Stimulated activated CD4-positive, alpha-beta T cell treated with anti-CD3 and anti-CD28 coated beads, Interleukin-1b, Interleukin-23, amount 100 ng/mL, for 1 hour (primary cell): ENCODE measurements at regions not wholly inside any gene's neighbourhood (a gene's known extent, or its start where the extent isn't known, plus 50 kb on each side); places are given as distances from the start of the nearest gene placed in this dataset.
"Not testable (repeated sequence)": the region's sequence is repeated elsewhere in the genome, so short reads cannot be mapped to it uniquely, and the experiment has no call there.

Experiments
- DNase-seq, 2 donors: peaks; one replicate each; pipeline ENCODE4 v3.0.0-alpha.2; 2020; ENCODE audit warnings: low read depth in 2 of 2

- DNase-seq, result no peak
These were observed 50.7 kb upstream of the SYNDIG1 start for GRCh38 chr20:24418731-24419130.

GRCh38 chr20:24417485-24417884 lies 51.9 kb upstream of the SYNDIG1 start:
- no peak for DNase-seq

- not testable (repeated sequence) for DNase-seq
These were observed 54.0 kb upstream of the SYNDIG1 start for GRCh38 chr20:24415444-24415843.

GRCh38 chr20:24411834-24412216 lies 57.6 kb upstream of the SYNDIG1 start:
- no peak for DNase-seq

GRCh38 chr20:24411003-24411833 lies 58.2 kb upstream of the SYNDIG1 start:
- no peak for DNase-seq

GRCh38 chr20:24407151-24407550 lies 62.3 kb upstream of the SYNDIG1 start:
- no peak for DNase-seq

- no peak for DNase-seq
These were observed 62.7 kb upstream of the SYNDIG1 start for GRCh38 chr20:24406750-24407149.

GRCh38 chr20:24406251-24406650 lies 63.2 kb upstream of the SYNDIG1 start:
- no peak for DNase-seq

GRCh38 chr20:24405810-24406209 lies 63.6 kb upstream of the SYNDIG1 start:
- DNase-seq, result no peak

GRCh38 chr20:24403406-24403805 lies 66.0 kb upstream of the SYNDIG1 start:
- no peak for DNase-seq

- DNase-seq, result no peak
These were observed 67.2 kb upstream of the SYNDIG1 start for GRCh38 chr20:24402188-24402587.

- no peak for DNase-seq
These were observed 74.3 kb upstream of the SYNDIG1 start for GRCh38 chr20:24395151-24395550.

GRCh38 chr20:24393903-24394302 lies 75.5 kb upstream of the SYNDIG1 start:
- DNase-seq, result no peak

- DNase-seq, result no peak
These were observed 76.8 kb upstream of the SYNDIG1 start for GRCh38 chr20:24392612-24393011.

GRCh38 chr20:24389686-24390085 lies 79.7 kb upstream of the SYNDIG1 start:
- no peak for DNase-seq

GRCh38 chr20:24388828-24389380 lies 80.5 kb upstream of the SYNDIG1 start:
- no peak for DNase-seq

- DNase-seq, result no peak
These were observed 83.9 kb upstream of the SYNDIG1 start for GRCh38 chr20:24385547-24385946.

- DNase-seq, result no peak
These were observed 84.6 kb upstream of the SYNDIG1 start for GRCh38 chr20:24384865-24385264.

GRCh38 chr20:24382743-24383142 lies 86.7 kb upstream of the SYNDIG1 start:
- no peak for DNase-seq

GRCh38 chr20:24382331-24382730 lies 87.1 kb upstream of the SYNDIG1 start:
- DNase-seq, result no peak

GRCh38 chr20:24381886-24382285 lies 87.5 kb upstream of the SYNDIG1 start:
- DNase-seq, result no peak

- no peak for DNase-seq
These were observed 89.9 kb upstream of the SYNDIG1 start for GRCh38 chr20:24379484-24379927.

GRCh38 chr20:24378661-24379483 lies 90.6 kb upstream of the SYNDIG1 start:
- no peak for DNase-seq
